HL-60 (cell line): ENCODE measurements at regions not wholly inside any gene's neighbourhood (a gene's known extent, or its start where the extent isn't known, plus 50 kb on each side); places are given as distances from the start of the nearest gene placed in this dataset.

Source experiments
- GABPA ChIP-seq: IDR thresholded peaks from 2 replicates; pipeline ENCODE4 v1.6.1; 2012; ENCODE audit warnings: low read depth
- POLR2AphosphoS5 ChIP-seq: IDR thresholded peaks from 2 replicates; pipeline ENCODE4 v1.6.1; 2012; ENCODE audit warnings: low read depth
- TF ChIP-seq, protein P1 (sequence below): IDR thresholded peaks from one replicate; pipeline ENCODE4 v1.5.1; 2011; ENCODE audit warnings: low read length, control low read depth, inconsistent platforms; ENCODE audit not compliant: insufficient read depth

DNA sequence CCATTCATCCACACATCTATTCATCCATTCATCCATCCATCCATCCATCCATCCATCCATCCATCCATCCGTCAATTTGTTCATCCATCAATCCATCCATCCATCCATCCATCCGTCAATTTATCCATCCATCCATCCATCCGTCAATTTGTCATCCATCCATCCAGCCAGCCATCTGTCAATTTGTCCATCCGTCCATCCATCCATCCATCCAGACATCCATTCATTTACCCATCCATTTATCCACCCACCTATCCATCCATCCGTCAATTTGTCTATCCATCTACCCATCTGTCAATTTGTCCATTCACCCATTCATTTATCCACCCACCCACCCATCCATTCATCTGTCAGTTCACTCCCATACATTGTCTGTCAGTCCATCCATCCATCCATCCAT is 209.5 kb upstream of the ZNF536 start:
- TF ChIP-seq POLR2AphosphoS5 (no peak), GABPA (no peak)
- TF ChIP-seq, protein P1, sequence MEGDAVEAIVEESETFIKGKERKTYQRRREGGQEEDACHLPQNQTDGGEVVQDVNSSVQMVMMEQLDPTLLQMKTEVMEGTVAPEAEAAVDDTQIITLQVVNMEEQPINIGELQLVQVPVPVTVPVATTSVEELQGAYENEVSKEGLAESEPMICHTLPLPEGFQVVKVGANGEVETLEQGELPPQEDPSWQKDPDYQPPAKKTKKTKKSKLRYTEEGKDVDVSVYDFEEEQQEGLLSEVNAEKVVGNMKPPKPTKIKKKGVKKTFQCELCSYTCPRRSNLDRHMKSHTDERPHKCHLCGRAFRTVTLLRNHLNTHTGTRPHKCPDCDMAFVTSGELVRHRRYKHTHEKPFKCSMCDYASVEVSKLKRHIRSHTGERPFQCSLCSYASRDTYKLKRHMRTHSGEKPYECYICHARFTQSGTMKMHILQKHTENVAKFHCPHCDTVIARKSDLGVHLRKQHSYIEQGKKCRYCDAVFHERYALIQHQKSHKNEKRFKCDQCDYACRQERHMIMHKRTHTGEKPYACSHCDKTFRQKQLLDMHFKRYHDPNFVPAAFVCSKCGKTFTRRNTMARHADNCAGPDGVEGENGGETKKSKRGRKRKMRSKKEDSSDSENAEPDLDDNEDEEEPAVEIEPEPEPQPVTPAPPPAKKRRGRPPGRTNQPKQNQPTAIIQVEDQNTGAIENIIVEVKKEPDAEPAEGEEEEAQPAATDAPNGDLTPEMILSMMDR = no peak
